GM19467 (cell line): ENCODE measurements at regions not wholly inside any gene's neighbourhood (a gene's known extent, or its start where the extent isn't known, plus 50 kb on each side); places are given as distances from the start of the nearest gene placed in this dataset.
"Not testable (repeated sequence)": the region's sequence is repeated elsewhere in the genome, so short reads cannot be mapped to it uniquely, and the experiment has no call there.

Experiments used
- ATAC-seq: cut with Tn5 transposase; IDR thresholded peaks from one replicate; pipeline ENCODE4 v1.9.1; 2021; ENCODE audit warnings: mild to moderate bottlenecking, moderate library complexity; ENCODE audit not compliant: unreplicated experiment

- no peak for ATAC-seq
These were observed 182.4 kb downstream of the COX18 start for GRCh38 chr4:72887152-72887551.

DNA sequence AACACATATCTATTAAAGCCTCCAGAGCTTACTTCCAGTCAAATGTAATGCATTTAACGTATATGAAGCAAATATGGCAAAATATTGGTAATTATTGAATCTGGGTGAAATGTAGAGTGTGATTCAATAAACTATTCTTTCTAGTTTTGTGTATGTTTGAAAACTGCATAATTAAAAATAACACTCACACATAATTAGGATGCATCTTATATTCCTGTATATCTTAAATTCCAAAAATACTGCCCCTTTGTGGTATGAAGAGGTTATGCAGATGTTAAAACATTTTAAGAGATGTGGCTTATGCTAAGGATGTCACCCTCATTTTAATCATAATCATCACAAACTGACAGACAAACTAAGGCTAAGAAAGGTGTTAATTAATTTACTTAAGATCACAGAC is 182.9 kb downstream of the COX18 start:
- no peak for ATAC-seq

- ATAC-seq, result not testable (repeated sequence)
These were observed 185.3 kb downstream of the COX18 start for GRCh38 chr4:72884225-72884624.

DNA sequence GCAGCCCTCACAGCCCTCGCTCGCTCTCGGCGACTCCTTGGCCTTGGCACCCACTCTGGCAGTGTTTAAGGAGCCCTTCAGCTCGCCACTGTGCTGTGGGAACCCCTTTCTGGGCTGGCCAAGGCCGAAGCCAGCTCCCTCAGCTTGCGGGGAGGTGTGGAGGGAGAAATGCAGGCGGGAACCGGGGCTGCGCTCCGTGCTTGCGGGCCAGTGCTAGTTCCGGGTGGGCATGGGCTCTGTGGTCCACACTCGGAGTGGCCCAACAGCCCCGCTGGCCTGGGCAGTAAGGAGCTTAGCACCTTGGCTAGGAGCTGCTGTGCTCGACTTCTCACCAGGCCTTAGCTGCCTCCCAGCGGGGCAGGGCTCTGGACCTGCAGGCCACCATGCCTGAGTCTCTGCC is 192.6 kb downstream of the COX18 start:
- ATAC-seq, result no peak

- ATAC-seq, result no peak
These were observed 194.0 kb downstream of the COX18 start for GRCh38 chr4:72875545-72875944.

DNA sequence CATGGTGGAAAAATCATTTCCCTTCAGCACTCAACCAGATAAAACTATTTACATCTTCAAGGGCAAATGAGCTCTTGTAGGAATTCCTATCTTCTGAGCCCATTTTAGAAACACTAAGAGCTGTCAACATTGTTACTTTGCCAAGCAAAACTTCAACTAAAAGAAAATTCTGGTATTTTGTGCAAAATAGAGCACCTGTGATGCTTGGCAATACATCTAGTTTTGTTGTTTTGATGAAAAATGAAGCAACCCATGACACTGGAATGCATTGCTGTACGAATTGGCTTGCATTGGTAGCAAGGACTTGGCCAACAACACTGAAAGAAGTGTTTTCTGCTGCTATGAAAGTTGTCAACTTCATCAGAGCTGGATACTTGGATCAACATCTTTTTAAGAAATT is 194.4 kb downstream of the COX18 start:
- ATAC-seq, result no peak

- ATAC-seq, result no peak
These were observed 204.6 kb downstream of the COX18 start for GRCh38 chr4:72864898-72865297.

- not testable (repeated sequence) for ATAC-seq
These were observed 205.2 kb downstream of the COX18 start for GRCh38 chr4:72864277-72864676.

DNA sequence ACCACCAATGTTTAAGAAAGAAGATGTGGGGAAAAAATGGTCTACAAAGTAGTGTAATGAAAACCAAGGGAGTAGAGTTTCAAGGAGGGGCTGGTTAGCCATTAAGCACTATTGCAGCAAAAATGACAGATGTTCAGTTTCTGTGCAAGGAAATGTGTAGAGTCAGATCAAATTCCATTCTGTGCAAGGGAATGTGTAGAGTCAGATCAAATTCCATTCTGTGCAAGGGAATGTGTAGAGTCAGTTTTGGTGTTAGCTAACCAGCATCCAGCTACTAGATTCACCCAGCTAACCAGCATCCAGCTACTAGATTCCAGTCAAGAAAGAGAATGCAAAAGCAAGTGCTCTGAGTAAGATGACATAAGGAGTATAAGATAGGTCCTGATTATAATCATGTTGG is 208.8 kb downstream of the COX18 start:
- no peak for ATAC-seq

GRCh38 chr4:72858328-72858727 is 211.2 kb downstream of the COX18 start:
- no peak for ATAC-seq

GRCh38 chr4:72857787-72858186 is 211.7 kb downstream of the COX18 start:
- no peak for ATAC-seq

GRCh38 chr4:72857216-72857615 is 212.3 kb downstream of the COX18 start:
- no peak for ATAC-seq

DNA sequence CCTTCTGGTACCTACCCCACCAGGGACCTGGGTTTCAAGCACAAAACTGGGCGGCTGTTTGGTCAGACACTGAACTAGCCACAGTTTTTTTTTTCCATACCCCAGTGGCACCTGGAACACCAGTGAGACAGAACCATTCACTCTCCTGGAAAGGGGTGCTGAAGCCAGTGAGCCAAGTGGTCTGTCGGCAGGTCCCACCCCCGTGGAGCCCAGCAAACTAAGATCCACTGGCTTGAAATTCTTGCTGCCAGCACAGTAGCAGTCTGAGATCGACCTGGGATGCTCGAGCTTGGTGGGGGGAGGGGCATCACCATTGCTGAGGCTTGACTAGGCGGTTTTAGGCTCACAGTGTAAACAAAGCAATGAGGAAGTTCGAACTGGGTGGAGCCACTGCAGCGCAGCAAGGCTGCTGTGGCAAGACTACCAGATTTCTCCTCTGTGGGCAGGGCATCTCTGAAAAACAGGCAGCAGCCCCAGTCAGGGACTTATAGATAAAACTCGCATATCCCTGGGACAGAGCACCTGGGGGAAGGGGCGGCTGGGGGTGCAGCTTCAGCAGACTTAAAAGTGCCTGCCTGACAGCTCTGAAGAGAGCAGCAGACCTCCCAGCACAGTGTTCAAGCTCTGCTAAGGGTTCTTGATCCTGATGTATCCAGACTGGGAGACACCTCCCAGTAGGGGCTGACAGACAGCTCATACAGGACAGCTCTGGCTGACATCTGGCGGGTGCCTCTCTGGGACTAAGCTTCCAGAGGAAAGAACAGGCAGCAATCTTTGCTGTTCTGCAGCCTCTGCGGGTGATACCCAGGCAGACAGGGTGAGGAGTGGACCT is 223.0 kb downstream of the COX18 start:
- ATAC-seq, result no peak

DNA sequence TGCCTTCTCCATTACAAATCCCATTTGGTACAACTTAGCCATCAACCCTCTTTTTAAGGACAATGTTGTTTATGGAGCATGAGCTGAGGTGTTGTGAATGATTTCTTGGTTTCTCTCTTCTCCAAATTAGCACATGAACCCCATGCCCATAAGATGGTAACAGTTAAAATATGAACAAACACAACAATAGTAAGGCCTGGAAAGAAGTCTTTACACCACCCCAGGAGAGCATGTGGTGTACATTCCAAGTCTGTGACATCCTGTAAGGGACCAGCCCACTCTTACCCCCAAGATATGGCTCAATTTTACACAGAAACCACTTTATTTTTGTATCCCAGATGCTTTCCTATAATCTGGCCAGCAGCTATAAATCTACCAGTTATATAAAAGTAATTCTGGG is 226.1 kb downstream of the COX18 start:
- no peak for ATAC-seq

- no peak for ATAC-seq
These were observed 227.2 kb downstream of the COX18 start for GRCh38 chr4:72842323-72842722.

- ATAC-seq, result not testable (repeated sequence)
These were observed 229.3 kb downstream of the COX18 start for GRCh38 chr4:72840166-72840565.

- ATAC-seq, result no peak
These were observed 240.7 kb downstream of the COX18 start for GRCh38 chr4:72828864-72829263.

- no peak for ATAC-seq
These were observed 241.5 kb downstream of the COX18 start for GRCh38 chr4:72827968-72828367.

- ATAC-seq, result no peak
These were observed 249.4 kb downstream of the COX18 start for GRCh38 chr4:72820107-72820506.

DNA sequence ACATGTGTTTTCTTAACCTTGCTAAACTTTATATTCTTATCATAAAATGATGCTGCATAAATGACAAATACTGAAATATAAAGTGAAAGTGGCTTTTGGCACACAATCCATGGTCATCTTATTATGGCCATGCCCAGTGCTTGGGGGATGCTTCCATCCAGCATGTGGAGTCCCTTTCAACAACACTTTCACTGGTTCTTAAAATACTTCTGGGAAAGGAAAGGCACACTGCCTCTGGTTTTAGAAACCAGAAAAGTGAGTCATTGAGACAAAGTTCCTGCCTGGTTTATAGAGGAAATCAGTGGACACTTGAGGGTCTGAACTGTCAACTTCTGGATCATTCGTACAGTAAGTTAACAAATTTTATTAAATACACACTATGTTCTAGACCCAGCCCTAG is 248.0 kb upstream of the ADAMTS3 start:
- ATAC-seq, result no peak

GRCh38 chr4:72814241-72814640 is 245.2 kb upstream of the ADAMTS3 start:
- no peak for ATAC-seq

DNA sequence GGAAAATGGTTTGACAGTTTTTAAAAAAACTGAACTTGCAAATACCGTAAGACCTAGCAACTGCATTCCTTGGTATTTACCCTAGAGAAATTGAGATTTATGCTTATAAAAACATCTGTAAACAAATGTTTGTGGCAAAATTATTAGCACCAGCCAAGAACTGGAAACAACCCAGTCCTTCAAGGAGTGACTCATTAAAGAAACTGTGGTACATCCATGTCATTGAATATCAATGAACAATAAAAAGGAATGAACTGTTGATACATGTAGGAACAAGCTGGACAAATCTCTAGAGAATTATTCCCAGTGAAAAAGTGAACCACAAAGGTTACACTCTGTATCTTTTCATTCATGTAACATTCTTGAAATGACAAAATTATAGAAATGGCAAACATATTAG is 240.2 kb upstream of the ADAMTS3 start:
- no peak for ATAC-seq

- no peak for ATAC-seq
These were observed 236.3 kb upstream of the ADAMTS3 start for GRCh38 chr4:72805284-72805683.
